NCI-H82 treated with DMSO at 0.1 percent for 48 hours (cell line): ENCODE measurements at regions not wholly inside any gene's neighbourhood (a gene's known extent, or its start where the extent isn't known, plus 50 kb on each side); places are given as distances from the start of the nearest gene placed in this dataset.
"Not testable (repeated sequence)": the region's sequence is repeated elsewhere in the genome, so short reads cannot be mapped to it uniquely, and the experiment has no call there.

ENCODE experiments used
- DNase-seq: peaks from one replicate; lab custom pipeline; 2025; ENCODE audit not compliant: unreplicated experiment; lab: John Stamatoyannopoulos, UW

DNA sequence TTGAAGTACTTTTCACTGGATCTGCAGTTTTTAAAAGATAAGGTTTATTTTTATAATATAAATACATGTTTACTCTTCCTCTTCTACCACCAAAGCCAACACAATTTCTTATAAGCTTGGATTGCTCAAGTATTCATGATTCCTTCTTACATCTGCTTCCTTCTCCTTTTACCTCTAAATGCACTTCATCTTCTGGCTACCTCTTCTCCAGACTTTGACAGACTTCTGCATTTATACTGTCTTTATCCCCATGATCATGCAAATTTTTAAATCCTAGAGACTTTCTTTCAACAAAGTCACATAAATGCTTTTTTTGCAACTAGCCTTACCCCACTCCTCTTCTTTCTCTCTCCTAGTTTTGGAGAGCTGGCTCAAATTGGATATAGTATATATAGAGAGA, 142.9 kb downstream of the TFAP2B start:
- DNase-seq = no peak

- DNase-seq = no peak
These were observed 143.6 kb downstream of the TFAP2B start for GRCh38 chr6:50962213-50962759.

- DNase-seq = no peak
These were observed 145.3 kb downstream of the TFAP2B start for GRCh38 chr6:50963952-50964351.

DNA sequence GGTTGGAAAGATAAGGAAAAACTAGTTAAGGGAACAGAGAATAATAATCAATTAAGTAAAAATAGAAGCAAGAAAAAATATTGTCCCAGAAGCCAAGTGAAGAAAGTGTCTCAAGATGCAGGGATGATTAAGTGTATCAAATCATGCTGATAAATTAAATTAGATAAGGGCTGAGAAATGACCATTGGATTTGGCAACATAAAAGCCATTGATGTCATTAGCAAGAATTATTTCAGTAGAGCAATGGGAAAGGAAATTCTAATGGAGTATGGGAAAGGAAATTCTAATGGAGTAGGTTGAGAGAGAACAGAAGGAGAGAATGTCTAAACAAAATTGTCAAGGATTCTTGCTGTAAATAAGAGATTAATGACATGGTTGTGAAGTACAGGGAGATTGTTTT, 146.8 kb downstream of the TFAP2B start:
- no peak for DNase-seq

DNA sequence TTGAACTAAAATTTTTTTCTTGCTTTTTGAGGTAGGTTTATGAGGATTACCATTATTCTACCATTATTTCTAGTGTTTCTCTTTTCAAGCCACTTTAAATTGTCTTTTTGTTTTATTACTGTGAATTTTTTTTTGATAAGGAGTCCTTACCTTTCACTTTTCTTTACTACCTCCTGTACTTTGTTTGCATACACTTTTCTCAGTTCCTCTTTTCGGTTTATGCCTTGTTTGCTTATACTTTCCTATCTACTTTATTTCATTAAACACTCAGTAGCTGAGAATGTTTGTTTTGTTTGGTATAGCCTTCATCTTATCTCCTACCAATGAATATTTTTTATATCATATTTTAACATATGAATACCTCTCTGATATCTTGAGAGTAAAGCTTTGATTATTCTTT, 147.9 kb downstream of the TFAP2B start:
- DNase-seq = no peak

DNA sequence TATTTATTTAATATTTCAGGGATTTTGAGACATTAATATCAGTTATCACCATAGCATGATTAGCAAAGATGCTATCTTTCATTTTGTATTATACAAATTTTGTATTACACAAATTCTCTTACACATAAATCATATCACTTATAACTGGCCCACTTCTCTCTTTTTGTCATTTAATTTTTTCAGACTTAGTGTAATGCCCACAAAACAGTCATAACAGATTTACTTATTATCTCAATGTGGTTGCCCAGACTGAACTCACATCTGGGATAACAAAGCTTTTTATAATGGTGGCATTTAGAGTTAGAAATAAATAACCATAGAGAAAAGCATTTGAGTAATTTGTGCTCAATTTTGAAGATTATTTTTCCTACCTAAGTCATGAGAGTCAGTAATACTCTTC, 148.3 kb downstream of the TFAP2B start:
- DNase-seq = no peak

DNA sequence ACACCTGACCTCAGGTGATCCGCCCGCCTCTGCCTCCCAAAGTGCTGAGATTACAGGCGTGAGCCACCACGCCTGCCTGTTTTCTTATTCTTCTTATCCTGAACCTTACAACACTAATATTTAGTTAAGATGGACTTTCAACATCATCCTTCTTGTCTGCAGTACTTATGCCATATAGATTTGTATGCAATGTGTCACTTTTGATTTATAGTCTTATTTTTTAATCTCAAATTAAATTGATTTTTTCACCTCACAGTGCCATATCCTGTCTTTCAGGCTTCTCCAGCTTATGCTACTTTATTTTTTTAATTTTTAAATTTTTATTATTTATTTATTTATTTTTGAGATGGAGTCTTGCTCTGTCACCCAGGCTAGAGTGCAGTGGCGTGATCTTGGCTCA, 149.6 kb downstream of the TFAP2B start:
- not testable (repeated sequence) for DNase-seq

DNA sequence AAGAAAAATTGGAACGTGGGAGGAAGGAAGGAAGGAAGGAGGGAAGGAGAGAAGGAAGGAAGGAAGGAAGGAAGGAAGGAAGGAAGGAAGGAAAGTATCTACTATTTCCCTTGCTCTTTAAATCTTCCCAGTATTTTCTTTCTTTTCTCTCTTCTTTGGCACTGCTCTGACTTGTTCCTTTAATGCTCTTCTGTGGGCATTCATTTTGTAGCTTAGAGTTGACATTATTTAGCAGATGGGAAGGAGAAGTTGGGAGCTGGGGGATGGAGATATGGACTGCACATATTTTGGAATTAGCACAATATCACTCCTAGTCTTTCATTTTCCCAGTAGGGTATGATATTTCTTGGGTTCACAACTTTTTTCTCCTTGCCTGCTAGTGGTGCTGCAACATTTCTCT, 152.2 kb downstream of the TFAP2B start:
- DNase-seq = no peak

DNA sequence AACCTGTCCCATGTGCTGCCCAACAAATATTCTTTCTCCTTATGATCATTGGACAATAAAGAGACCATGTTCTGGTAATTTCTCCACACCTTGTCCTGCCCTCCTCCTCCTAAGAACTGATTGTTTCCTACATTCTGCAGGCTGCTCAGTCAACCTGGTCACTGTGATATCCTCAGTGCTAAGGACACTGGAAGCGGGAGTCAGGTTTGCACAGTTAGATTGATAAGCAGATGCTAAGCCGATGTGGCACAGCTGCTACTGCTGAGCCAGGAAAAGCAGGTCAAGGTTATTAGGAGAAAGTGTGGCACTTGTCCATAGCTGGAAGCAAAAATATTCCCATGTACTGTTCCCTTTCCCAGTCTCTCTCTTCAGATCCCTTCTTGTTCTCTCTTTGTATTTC, 154.8 kb downstream of the TFAP2B start:
- peak; percentile 19 for DNase-seq

DNA sequence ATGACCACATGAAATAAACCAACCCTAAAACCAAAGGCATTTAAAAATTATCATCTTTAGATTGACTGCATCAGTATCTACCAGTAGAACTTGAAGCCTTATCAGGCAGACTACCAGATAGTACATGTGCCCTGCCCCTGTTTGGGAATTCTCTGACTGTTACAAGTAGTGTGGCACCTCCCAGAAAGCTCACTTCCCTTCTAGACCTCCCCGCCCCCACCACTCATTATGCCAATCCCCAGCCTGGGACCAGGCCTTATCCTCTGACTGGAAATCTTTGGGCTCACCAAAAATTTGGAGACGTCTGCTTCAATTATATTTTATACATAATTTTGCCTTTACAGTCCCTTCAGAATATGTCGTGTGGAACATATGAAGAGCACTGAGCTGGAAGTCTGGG, 155.6 kb downstream of the TFAP2B start:
- no peak for DNase-seq

GRCh38 chr6:50975216-50975615, 156.5 kb downstream of the TFAP2B start:
- no peak for DNase-seq

GRCh38 chr6:50976907-50977306, 158.2 kb downstream of the TFAP2B start:
- no peak for DNase-seq

GRCh38 chr6:50977796-50978195, 159.1 kb downstream of the TFAP2B start:
- no peak for DNase-seq

DNA sequence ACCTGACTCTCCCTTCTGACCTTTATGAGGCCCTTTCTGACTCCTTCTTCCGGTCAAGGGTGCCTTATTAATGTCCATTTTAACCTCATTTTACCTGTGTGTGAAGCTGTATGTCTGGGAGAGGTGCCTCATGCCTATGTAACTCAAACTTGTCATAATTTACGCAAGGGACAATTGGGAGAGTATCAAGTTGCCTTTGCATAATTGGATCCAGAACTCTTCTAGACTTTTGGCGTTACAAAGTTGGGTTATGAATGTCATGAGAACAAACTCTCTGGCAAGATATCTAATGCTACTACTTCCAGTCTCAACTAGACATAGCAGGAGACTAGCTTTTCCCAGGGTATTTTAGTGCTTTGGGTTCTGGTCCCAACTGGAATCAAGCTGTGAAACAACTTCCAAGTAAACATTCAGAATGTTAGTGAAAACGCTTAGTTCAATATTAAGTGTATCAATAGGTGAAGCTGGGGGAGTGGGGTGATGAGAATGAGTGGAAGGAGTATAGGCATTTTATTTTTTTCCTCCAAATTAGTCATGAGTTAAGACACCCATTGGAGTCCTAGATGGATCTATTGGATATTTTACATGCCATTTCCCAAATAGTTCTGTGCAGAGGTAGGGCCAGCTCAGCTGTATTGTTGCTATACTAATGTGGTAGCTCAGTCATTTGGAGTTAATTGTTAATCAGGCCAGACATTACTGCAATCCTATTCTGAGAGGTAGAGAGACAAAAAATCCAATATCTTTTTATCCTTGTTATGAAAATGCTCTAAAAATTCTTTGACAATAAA, 159.9 kb downstream of the TFAP2B start:
- no peak for DNase-seq

GRCh38 chr6:50979171-50979525, 160.5 kb downstream of the TFAP2B start:
- no peak for DNase-seq

- DNase-seq = no peak
These were observed 165.5 kb downstream of the TFAP2B start for GRCh38 chr6:50984135-50984534.

DNA sequence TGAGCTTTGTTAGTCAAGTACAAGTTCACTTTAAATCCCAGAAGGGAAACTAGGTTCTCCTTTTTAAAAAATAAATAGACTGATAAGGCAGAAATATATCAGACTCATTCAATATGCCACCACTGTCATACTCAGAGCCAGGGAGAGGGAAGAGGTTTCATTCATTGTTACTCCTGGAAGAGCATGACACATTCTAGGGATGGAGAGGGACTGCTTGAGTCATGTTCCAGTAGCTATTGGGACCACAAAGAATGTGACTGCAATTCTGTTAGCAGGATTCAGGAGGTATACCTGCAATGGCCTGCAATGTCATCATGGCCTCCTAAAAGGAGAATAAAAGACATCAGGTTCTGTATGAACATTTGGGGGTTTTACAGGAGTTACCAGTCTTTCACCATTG, 167.6 kb downstream of the TFAP2B start:
- DNase-seq = no peak

- DNase-seq = no peak
These were observed 170.5 kb downstream of the TFAP2B start for GRCh38 chr6:50989123-50989522.

DNA sequence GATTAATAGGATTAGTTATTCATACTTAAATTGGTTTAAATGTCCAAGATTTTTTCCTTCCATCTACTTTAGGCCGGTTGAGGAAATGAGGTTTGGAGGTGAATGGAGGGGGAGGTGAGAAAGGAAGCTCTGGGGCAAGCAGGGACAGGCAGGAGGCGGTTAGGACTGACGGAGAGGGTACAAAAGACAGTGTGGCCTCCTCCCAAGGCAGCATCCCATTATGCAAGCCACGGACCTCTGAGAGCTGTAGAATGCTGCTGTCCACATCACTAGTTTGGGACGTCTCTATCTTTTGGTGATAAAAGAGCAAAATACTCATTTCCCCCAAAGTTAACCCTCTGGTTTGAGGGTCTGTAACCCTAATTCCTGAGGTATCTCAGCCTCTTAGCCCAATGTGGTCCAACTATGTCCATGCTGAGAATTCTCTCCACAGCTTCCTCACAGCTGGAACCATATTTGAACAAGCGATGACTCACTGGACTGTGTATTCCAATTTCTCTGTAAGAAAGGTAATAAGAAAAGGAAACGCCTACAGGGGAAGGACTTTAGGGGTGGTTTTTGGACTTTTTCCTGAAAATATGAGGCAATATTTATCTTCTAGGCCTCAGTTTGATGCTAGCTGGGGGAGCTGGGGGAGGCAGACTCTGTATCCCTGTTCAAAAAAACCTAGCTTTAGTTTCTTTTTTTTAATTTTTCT, 172.2 kb downstream of the TFAP2B start:
- no peak for DNase-seq

GRCh38 chr6:50992232-50992631, 173.6 kb downstream of the TFAP2B start:
- DNase-seq = no peak

- no peak for DNase-seq
These were observed 174.3 kb downstream of the TFAP2B start for GRCh38 chr6:50992704-50993625.
